ENCODE measurements at regions not wholly inside any gene's neighbourhood (a gene's known extent, or its start where the extent isn't known, plus 50 kb on each side); places are given as distances from the start of the nearest gene placed in this dataset.

- no peak overlapping the region for H3K4me2 ChIP-seq (replicated peaks; ENCODE audit: low read depth, low read length, poor library complexity, severe bottlenecking)
- no peak overlapping the region for H3K27ac Mint-ChIP-seq
- H3K27me3 ChIP-seq (replicated peaks in 1 of 4; ENCODE audit: control extremely low read depth in 1 of 4, control insufficient read depth in 3 of 4, insufficient read depth in 4 of 4, low read length in 3 of 4) = no peaks in the 10 kb centered on the region
- H3K4me1 Mint-ChIP-seq = no peaks in the 10 kb centered on the region
- no peak for DNase-seq
- no peaks in the 10 kb centered on the region for H3K27me3 Mint-ChIP-seq
- no peaks in the 10 kb centered on the region for H3K36me3 ChIP-seq (replicated peaks in 1 of 2; ENCODE audit: control extremely low read depth in 1 of 2, control insufficient read depth in 1 of 2, extremely low read depth in 1 of 2, insufficient read depth in 2 of 2, low read length in 1 of 2)
- H3K4me1 ChIP-seq (ENCODE audit: control insufficient read depth in 2 of 2, insufficient read depth in 2 of 2, low read length in 2 of 2) = no peaks in the 10 kb centered on the region
- 100% methylated on average over 1 of the region's 3 CpGs for WGBS (ENCODE audit: insufficient coverage)
- H3K79me2 ChIP-seq (ENCODE audit: control insufficient read depth, insufficient read depth, low read length) = no peaks in the 10 kb centered on the region
- H3K4me3 ChIP-seq (ENCODE audit: control extremely low read depth in 1 of 5, extremely low read depth in 1 of 5, insufficient read depth in 1 of 5, low read depth in 2 of 5, low read length in 4 of 5) = no peak overlapping the region
- TF ChIP-seq EZH2 (IDR thresholded peaks at IDR 0.05; ENCODE audit: borderline replicate concordance, insufficient read depth, low read depth, low read length, poor library complexity, severe bottlenecking) (no peak), CTCF (IDR thresholded peaks at IDR 0.05) (no peak)
- ChIA-PET POLR2A (no interaction called here), CTCF (no interaction called here)
- peaks cover 2% of the 10 kb centered on the region for H3K9me3 Mint-ChIP-seq (ENCODE audit: insufficient read depth)
- intact Hi-C loops (cut with micrococcal nuclease) = no loop called here
- no peak overlapping the region for H3K27ac ChIP-seq (ENCODE audit: low read length in 2 of 2)
- no peak for ATAC-seq (ENCODE audit: low read depth)
- H2AFZ ChIP-seq (ENCODE audit: insufficient read depth, low read depth, low read length, poor library complexity, severe bottlenecking) = no peak overlapping the region
- H4K20me1 ChIP-seq (ENCODE audit: control insufficient read depth, insufficient read depth, low read length, poor library complexity, severe bottlenecking) = no peaks in the 10 kb centered on the region
- H3K9ac ChIP-seq (ENCODE audit: low read length) = no peak overlapping the region
- no peaks in the 10 kb centered on the region for H3K9me3 ChIP-seq (ENCODE audit: control extremely low read depth in 1 of 3, control insufficient read depth in 2 of 3, insufficient read depth in 1 of 3, low read length in 2 of 3)
- H3K4me3 Mint-ChIP-seq = no peak overlapping the region
These were observed 170.9 kb downstream of the SLC6A15 start for GRCh38 chr12:84741692-84742091.

GRCh38 chr12:84741031-84741430 is 171.6 kb downstream of the SLC6A15 start:
- H3K9ac ChIP-seq (ENCODE audit: low read length) = no peak overlapping the region
- no peaks in the 10 kb centered on the region for H3K4me1 Mint-ChIP-seq
- no peak for ATAC-seq (ENCODE audit: low read depth)

More at GRCh38 chr12:84741031-84741430, 171.6 kb downstream of the SLC6A15 start:
- H3K9me3 ChIP-seq (ENCODE audit: control extremely low read depth in 1 of 3, control insufficient read depth in 2 of 3, insufficient read depth in 1 of 3, low read length in 2 of 3) = no peaks in the 10 kb centered on the region
- no peaks in the 10 kb centered on the region for H3K36me3 ChIP-seq (replicated peaks in 1 of 2; ENCODE audit: control extremely low read depth in 1 of 2, control insufficient read depth in 1 of 2, extremely low read depth in 1 of 2, insufficient read depth in 2 of 2, low read length in 1 of 2)
- H3K27me3 Mint-ChIP-seq = no peaks in the 10 kb centered on the region
- peaks cover 2% of the 10 kb centered on the region for H3K9me3 Mint-ChIP-seq (ENCODE audit: insufficient read depth)
- no peaks in the 10 kb centered on the region for H3K27me3 ChIP-seq (replicated peaks in 1 of 4; ENCODE audit: control extremely low read depth in 1 of 4, control insufficient read depth in 3 of 4, insufficient read depth in 4 of 4, low read length in 3 of 4)
- H3K4me3 Mint-ChIP-seq = no peak overlapping the region
- no peak overlapping the region for H3K4me3 ChIP-seq (ENCODE audit: control extremely low read depth in 1 of 5, extremely low read depth in 1 of 5, insufficient read depth in 1 of 5, low read depth in 2 of 5, low read length in 4 of 5)
- intact Hi-C loops (cut with micrococcal nuclease) = no loop called here
- H3K27ac ChIP-seq (ENCODE audit: low read length in 2 of 2) = no peak overlapping the region
- H3K4me1 ChIP-seq (ENCODE audit: control insufficient read depth in 2 of 2, insufficient read depth in 2 of 2, low read length in 2 of 2) = no peaks in the 10 kb centered on the region
- H3K27ac Mint-ChIP-seq = no peak overlapping the region
- WGBS (ENCODE audit: insufficient coverage) = no CpG with 5 or more reads among the region's 1 CpG
- ChIA-PET CTCF (no interaction called here), POLR2A (no interaction called here)
- H3K79me2 ChIP-seq (ENCODE audit: control insufficient read depth, insufficient read depth, low read length) = no peaks in the 10 kb centered on the region
- DNase-seq = no peak
- no peak for TF ChIP-seq CTCF (IDR thresholded peaks at IDR 0.05)
- no peak for TF ChIP-seq EZH2 (IDR thresholded peaks at IDR 0.05; ENCODE audit: borderline replicate concordance, insufficient read depth, low read depth, low read length, poor library complexity, severe bottlenecking)
- no peak overlapping the region for H3K4me2 ChIP-seq (replicated peaks; ENCODE audit: low read depth, low read length, poor library complexity, severe bottlenecking)
- no peak overlapping the region for H2AFZ ChIP-seq (ENCODE audit: insufficient read depth, low read depth, low read length, poor library complexity, severe bottlenecking)
- no peaks in the 10 kb centered on the region for H4K20me1 ChIP-seq (ENCODE audit: control insufficient read depth, insufficient read depth, low read length, poor library complexity, severe bottlenecking)

All from B cell (primary cell).